HG02798 (cell line): ENCODE measurements at regions not wholly inside any gene's neighbourhood (a gene's known extent, or its start where the extent isn't known, plus 50 kb on each side); places are given as distances from the start of the nearest gene placed in this dataset.

Experiments
- ATAC-seq: cut with Tn5 transposase; IDR thresholded peaks from one replicate; pipeline ENCODE4 v1.9.1; 2021; ENCODE audit warnings: mild to moderate bottlenecking; ENCODE audit not compliant: unreplicated experiment, poor library complexity

GRCh38 chr4:143273160-143273917, 63.3 kb upstream of the GAB1 start:
- no peak for ATAC-seq

- no peak for ATAC-seq
These were observed 55.8 kb upstream of the GAB1 start for GRCh38 chr4:143280861-143281260.

- ATAC-seq: peak; percentile 85
These were observed 55.0 kb upstream of the GAB1 start for GRCh38 chr4:143281507-143282190.

GRCh38 chr4:143282211-143282707, 54.4 kb upstream of the GAB1 start:
- no peak for ATAC-seq

- no peak for ATAC-seq
These were observed 50.8 kb upstream of the GAB1 start for GRCh38 chr4:143285696-143286437.

GRCh38 chr4:143286701-143287571, 49.7 kb upstream of the GAB1 start:
- ATAC-seq: no peak
